NCI-H1694 treated with DMSO at 0.1 percent for 48 hours (cell line): ENCODE measurements at regions not wholly inside any gene's neighbourhood (a gene's known extent, or its start where the extent isn't known, plus 50 kb on each side); places are given as distances from the start of the nearest gene placed in this dataset.
"Not testable (repeated sequence)": the region's sequence is repeated elsewhere in the genome, so short reads cannot be mapped to it uniquely, and the experiment has no call there.

Experiments used
- DNase-seq: peaks from one replicate; lab custom pipeline; 2025; lab: John Stamatoyannopoulos, UW

DNA sequence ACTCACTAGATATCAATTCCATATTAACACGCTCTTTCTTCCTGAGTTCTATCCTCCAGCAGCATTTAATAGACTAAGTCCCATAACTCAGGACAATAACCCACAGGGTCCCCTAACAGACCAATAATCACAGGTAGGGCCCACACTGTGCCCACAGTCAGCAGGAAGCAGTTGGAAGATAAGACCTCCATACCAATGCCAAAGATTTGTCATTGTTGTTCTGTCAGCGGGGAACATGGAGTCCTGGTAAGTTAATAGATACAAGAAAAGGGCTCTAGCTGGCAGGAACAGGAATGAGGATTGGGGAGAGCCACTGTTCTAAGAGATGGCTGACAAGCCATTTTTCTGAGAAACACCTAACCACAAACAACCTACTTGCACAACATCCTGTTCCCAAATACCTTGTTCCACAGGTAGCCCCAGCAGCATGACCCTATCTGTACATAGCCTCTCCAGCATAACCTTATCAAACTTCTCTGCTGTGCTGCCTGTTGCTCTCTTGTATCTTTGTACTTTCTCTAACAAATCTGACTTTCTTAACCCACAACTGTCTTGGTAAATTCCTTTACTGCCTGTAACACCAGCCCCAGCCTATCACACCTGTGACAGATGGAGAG is 142.0 kb upstream of the KCNJ15 start:
- DNase-seq: no peak

GRCh38 chr21:38115870-38116269 is 140.9 kb upstream of the KCNJ15 start:
- DNase-seq: no peak

GRCh38 chr21:38119793-38120192 is 137.0 kb upstream of the KCNJ15 start:
- DNase-seq: no peak

DNA sequence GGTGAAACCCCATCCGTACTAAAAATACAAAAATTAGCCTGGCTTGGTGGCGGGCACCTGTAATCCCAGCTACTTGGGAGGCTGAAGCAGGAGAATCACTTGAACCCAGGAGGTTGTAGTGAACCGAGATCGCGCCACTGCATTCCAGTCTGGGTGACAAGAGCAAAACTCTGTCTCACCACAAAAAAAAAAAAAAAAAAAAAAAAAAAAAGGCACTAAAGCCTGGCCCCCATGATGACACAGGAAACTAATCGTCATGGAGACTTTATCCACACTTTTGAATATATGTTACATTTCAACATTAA is 136.2 kb upstream of the KCNJ15 start:
- not testable (repeated sequence) for DNase-seq

GRCh38 chr21:38120984-38121855 is 135.6 kb upstream of the KCNJ15 start:
- DNase-seq: no peak

DNA sequence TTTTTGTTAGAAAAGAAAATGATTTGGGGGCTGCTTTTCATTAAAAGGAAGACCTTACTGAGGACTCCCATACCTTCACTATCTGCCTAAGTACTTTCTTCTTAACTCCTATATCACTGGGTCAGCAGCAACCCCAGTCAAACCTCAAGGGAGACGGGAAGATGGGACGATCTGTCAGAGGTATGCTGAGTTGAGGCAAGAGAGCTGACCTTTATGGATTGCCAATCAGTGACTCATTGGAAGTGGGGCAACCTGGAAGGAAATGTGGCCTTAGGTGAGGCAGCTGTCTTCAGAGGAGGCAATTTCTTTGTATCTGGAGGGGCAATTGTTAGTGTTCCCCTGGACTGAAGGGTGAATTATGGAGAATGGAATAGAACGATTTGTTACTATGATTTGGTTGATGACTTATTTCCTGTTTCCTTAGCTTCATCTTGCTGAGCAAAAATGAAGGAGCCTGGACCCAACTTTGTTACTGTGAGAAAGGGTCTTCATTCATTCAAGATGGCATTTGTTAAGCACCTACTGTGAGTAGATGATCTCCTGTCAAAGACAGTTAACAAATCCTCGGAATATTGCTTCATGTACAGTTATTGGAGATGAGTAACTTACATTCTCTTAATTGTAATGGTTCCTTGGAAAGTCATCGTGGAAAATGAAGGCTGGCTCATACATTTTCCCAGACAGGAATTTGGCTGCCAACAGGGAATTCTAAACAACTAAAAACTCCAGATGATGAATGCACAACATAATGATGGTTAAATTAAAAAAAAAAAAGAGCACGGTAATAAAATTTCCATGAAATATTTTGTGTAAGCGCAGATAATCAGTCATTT is 134.7 kb upstream of the KCNJ15 start:
- DNase-seq: no peak

DNA sequence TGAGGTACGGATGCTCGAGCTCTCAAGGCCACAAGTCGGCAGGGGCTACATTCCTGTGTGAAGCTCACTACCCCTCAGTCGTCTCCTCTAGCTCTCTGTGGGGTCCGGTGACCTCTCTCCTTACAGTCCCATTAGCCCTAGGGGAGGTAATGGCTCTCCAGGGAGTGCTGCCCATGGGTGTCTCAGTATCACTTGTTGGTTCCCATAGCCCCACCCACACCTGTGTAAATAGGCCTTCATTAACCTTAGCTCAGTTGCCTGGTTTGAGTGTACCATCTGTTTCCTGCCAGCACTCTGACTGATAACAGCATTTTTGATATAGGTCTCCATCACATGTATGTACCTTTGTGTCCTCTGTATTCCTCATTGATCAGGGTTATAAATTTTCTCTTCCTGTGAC is 133.2 kb upstream of the KCNJ15 start:
- no peak for DNase-seq

GRCh38 chr21:38126666-38127303 is 130.0 kb upstream of the KCNJ15 start:
- DNase-seq: peak; percentile 65

DNA sequence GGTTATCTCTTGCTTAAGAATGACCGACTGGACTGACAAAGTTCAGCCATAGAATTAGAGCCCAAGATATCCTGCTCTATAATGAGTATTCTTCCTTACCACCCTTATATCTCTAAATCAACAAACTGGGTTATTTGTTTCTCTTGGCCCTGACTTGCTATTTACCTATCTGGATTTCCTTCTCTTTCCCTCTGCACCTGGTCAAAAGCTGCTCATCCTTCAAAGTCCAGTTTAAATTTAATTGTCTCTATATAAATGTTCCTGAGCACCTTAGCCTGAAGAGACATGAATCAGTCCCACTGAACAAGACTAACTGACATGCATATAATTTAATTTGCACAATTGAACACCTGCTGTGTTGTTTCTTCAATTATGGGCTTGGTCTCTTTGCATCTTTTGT is 127.1 kb upstream of the KCNJ15 start:
- DNase-seq: no peak

GRCh38 chr21:38133240-38133639 is 123.6 kb upstream of the KCNJ15 start:
- DNase-seq: no peak

DNA sequence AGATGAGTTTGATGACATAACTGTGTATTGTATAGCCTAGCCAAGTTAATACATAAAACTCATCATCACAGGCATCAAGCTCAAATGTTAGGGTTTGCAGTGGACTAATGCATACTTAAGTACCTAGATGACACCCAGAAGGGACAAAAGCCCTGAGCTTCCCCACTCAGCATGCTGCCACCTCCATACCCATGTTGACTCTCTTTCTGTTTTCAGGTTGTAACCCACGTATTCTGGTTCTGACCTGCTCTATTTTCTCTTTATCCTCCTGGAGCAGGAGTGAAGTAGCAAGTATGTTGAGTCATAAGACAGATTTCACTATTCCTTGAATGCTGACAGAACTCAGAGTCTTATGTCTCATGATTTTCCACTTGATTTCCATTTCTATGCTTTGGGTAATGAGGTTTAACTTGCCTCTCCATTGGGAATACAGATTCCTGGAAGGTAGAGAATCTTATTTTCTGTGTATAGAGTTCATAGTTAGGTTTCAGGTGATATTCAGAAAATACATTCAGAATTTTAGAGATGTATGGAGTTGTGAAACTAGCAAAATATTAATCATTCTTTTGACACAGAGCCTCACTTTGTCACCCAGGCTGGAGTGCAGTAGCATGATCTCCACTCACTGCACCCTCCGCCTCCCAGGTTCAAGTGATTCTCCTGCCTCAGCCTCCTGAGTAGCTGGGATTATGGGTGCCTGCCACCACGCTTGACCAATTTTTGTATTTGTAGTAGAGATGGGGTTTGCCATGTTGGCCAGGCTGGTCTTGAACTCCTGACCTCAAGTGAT is 122.5 kb upstream of the KCNJ15 start:
- no peak for DNase-seq

DNA sequence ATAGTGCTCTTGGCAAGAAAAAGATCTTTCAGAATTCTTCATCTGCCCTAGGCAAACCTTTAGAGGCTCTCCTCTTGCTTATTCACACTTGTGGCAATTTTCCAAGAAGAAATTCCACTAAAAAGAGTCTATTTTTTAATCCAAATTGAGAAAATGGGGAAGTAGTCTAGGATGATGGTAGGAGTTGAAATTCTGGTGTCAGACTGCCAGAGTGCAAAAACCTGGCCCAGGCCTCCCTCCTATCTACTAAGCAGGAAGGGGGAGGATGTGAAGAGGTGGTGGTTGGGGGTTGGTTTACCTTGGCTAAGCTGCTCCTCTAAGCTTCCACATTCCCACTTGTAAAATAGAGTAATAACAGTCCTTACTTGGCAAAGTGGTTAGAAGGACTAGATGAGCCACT is 120.6 kb upstream of the KCNJ15 start:
- DNase-seq: no peak

DNA sequence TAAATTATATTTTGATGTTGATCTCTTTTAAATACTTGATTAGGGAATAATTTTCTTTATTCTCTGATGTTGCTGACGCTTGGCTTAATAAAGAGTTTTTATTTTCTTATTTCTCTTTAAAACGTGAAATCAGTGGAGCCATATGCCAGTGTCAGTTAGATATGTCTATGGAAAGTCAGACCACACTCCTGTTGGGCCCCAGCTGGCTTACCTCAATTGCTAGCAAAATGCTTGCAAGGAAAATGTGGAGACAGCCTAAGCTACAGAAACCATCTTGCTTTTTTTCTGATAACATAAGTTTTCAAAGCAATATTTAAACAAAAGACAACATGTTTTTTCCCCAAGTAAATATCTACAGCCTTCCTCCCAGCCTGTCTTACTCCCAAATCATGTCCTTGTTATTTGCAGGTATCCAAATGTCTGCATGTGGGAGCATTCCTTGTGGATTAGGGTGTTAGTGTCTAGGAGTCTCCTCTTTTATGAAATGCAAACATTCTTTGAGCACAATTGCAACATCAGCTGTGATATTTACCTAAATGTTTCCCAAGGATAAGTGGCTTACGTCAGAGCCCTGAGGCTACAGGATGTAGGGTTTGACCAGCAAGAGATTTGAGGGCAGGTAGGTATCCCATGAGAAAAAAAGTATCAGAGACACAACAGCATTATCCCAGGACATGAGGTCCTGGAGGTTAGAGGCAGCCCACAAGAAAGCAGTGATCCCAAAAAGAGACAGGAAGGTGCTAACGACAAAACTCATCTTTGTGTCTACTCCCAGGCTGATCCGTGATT is 117.2 kb upstream of the KCNJ15 start:
- DNase-seq: no peak

DNA sequence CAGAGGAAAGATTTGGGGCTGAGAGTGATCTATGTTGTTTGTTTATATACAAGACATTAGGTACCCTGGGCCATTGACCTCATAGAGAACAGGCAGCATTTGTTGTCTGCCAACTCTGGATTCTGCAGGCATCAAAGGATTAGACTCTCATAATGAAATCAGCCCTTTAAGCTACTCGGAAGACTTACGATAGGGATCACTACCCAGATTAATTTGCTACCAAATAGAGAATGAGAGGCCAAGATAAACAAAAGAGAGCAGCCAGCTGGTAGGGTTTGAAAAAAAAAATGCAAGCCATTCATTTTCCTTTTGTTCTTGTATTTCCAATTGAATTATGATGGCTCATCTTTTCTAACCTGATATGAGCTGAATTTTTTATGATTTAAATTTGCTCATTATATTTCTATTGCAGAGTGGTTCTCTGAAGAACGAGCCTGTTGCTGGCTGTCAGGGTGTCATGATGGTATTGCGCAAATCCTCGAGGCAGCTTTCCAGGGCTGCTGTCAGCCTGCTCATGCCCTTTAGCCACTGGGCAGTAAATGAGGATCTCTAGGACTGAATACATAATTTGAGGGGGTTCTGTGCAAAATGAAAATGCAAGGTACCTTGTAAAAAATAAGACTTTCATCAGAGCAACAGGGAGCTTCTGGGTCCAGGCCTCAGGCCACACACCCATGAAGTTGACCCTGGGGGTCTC is 116.4 kb upstream of the KCNJ15 start:
- peak; percentile 59 for DNase-seq

DNA sequence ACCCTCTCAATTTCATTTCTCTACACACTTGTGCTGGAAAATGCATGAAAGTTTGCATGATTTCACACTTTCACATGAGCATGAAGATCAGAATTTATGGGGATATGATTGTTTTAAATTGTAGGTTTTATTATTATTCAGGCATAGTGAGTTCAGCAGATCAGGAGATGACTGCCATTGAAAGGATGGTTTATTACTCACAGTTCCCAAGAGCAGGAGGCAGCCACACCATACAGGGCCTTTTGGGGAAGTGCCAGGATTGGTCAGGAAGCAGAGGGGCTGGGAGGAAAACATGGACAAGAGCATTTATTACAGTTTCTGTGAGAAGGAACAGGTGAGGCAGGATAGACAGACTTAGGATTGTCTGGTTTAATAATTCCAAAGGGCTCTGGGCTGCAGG is 114.6 kb upstream of the KCNJ15 start:
- DNase-seq: no peak

GRCh38 chr21:38144193-38144592 is 112.6 kb upstream of the KCNJ15 start:
- no peak for DNase-seq

DNA sequence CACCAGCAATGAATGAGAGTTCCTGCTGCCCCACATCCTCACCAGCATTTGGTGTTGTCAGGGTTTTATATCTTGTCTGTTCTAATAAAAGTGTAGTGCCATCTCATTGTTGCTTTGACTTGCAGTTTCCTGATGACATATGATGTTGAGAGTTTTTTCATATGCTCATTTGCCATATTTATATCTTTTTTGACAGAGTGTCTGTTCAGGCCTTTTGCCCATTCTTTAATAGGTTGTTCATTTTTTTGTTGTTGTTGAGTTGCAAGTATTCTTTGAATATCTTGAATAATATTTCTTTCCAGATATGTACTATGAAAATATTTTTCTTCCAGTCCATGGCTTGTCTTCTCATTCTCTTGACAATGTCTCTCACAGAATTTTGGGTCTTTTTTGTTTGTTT is 111.7 kb upstream of the KCNJ15 start:
- no peak for DNase-seq

- DNase-seq: no peak
These were observed 109.4 kb upstream of the KCNJ15 start for GRCh38 chr21:38147391-38147790.

DNA sequence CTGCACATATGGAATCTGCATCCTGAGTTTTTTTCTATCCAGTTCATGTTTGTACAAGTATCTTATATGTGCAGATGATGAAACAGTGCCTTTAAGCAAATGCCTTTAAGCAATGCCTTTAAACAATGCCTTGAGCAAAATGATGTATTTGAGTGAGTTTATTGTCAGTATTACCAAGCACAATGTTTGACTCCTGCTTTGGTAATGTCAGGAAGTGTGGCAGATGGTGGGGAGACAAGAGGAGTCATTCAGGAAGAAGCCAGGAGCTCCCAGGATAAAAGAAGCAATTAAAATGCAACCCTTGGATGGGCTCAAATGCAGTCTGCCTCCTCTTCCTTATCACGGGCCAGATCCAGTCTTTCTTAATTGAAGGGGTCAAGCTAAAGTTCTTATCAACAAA is 108.7 kb upstream of the KCNJ15 start:
- DNase-seq: peak; percentile 26

GRCh38 chr21:38151021-38151645 is 105.7 kb upstream of the KCNJ15 start:
- DNase-seq: no peak
